ENCODE measurements at regions not wholly inside any gene's neighbourhood (a gene's known extent, or its start where the extent isn't known, plus 50 kb on each side); places are given as distances from the start of the nearest gene placed in this dataset.

DNA sequence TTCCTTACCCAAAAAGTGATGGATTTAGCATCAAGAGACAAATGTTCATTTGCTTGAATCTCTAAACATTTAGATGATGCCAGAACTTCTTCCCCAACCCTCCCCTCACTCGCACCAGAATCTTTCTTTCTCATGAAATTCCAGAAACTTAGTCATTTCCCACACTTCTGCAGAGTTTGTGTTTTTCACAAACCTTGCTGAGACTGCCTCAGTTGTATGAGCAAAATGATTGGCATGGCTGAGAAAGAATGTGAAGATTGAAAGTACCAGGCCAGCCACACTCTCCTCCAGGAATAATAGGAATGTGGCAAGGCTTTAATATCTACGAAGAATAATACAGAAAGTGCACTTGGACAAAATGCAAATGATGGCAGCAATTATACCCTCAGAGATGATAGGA is 428.3 kb upstream of the CDH6 start:
- TF ChIP-seq, protein P1, sequence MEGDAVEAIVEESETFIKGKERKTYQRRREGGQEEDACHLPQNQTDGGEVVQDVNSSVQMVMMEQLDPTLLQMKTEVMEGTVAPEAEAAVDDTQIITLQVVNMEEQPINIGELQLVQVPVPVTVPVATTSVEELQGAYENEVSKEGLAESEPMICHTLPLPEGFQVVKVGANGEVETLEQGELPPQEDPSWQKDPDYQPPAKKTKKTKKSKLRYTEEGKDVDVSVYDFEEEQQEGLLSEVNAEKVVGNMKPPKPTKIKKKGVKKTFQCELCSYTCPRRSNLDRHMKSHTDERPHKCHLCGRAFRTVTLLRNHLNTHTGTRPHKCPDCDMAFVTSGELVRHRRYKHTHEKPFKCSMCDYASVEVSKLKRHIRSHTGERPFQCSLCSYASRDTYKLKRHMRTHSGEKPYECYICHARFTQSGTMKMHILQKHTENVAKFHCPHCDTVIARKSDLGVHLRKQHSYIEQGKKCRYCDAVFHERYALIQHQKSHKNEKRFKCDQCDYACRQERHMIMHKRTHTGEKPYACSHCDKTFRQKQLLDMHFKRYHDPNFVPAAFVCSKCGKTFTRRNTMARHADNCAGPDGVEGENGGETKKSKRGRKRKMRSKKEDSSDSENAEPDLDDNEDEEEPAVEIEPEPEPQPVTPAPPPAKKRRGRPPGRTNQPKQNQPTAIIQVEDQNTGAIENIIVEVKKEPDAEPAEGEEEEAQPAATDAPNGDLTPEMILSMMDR (IDR thresholded peaks at IDR 0.05): no peak
- TF ChIP-seq SMC3 (IDR thresholded peaks at IDR 0.05; ENCODE audit: low read depth, low read length): no peak
- no peak for TF ChIP-seq YY1 (IDR thresholded peaks at IDR 0.05; ENCODE audit: low read depth)
- TF ChIP-seq CHD2 (IDR thresholded peaks at IDR 0.05; ENCODE audit: low read length, partially characterized antibody): no peak
- no peak for TF ChIP-seq RFX5 (IDR thresholded peaks at IDR 0.05; ENCODE audit: low read length)
- TF ChIP-seq FOXJ3 (CRISPR knock-in tag; IDR thresholded peaks at IDR 0.05): no peak
- no peak for TF ChIP-seq SIN3A (IDR thresholded peaks at IDR 0.05; ENCODE audit: borderline replicate concordance, low read depth, low read length)
- no peak for TF ChIP-seq POLR2AphosphoS5 (IDR thresholded peaks at IDR 0.05; ENCODE audit: low read depth, low read length)
- no peak for TF ChIP-seq JUND (IDR thresholded peaks at IDR 0.05)
- TF ChIP-seq, protein P2, sequence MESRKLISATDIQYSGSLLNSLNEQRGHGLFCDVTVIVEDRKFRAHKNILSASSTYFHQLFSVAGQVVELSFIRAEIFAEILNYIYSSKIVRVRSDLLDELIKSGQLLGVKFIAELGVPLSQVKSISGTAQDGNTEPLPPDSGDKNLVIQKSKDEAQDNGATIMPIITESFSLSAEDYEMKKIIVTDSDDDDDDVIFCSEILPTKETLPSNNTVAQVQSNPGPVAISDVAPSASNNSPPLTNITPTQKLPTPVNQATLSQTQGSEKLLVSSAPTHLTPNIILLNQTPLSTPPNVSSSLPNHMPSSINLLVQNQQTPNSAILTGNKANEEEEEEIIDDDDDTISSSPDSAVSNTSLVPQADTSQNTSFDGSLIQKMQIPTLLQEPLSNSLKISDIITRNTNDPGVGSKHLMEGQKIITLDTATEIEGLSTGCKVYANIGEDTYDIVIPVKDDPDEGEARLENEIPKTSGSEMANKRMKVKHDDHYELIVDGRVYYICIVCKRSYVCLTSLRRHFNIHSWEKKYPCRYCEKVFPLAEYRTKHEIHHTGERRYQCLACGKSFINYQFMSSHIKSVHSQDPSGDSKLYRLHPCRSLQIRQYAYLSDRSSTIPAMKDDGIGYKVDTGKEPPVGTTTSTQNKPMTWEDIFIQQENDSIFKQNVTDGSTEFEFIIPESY (IDR thresholded peaks at IDR 0.05; ENCODE audit: borderline replicate concordance, low read depth): no peak
- TF ChIP-seq EP300 (IDR thresholded peaks at IDR 0.05; ENCODE audit: borderline replicate concordance in 1 of 2, low read depth in 1 of 2, low read length in 1 of 2): no peak
- no peak for TF ChIP-seq NFIC (IDR thresholded peaks at IDR 0.05; ENCODE audit: borderline replicate concordance)
- TF ChIP-seq GABPA (IDR thresholded peaks at IDR 0.05; ENCODE audit: low read depth): no peak
- TF ChIP-seq RXRA (IDR thresholded peaks at IDR 0.05; ENCODE audit: borderline replicate concordance, low read depth): no peak

Data from SK-N-SH (cell line).